NCI-H2029 (cell line): ENCODE measurements at regions not wholly inside any gene's neighbourhood (a gene's known extent, or its start where the extent isn't known, plus 50 kb on each side); places are given as distances from the start of the nearest gene placed in this dataset.

Experiments
- DNase-seq: peaks from one replicate; lab custom pipeline; 2025; lab: John Stamatoyannopoulos, UW

DNA sequence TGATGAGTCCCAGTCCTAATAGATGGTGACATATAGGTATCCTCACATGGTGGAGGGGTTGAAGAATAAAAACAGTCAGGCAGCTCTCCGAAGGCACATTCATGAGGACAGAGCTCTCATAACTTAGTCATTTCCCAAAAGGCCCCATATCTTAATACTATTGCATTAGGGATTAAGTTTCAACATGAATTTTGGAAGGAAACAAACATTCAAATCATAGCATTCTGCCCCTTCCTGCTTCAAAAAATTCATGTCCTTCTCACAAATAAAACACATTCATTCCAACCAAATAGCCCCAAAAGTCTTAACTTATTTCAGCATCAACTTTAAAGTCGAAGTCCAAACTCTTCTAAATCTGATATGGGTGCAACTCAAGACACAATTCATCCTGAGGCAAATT is 277.2 kb upstream of the NR4A3 start:
- DNase-seq, result no peak

DNA sequence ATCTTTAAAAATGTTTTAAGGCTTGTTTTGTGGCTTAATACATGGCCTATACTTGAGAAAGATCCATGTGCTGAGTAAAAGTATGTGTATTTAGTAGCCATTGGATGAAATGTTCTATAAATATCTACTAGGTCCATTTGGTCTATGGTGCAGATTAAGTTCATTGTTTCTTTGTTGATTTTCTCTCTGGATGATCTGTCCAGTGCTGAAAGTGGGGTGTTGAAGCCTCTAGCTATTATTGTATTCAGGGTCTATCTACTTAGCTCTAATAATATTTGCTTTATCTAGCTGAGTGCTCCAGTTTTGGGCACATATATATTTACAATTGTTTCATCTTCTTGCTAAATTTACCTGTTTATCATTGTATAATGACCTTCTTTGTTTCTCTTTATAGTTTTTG is 272.2 kb upstream of the NR4A3 start:
- DNase-seq, result no peak

DNA sequence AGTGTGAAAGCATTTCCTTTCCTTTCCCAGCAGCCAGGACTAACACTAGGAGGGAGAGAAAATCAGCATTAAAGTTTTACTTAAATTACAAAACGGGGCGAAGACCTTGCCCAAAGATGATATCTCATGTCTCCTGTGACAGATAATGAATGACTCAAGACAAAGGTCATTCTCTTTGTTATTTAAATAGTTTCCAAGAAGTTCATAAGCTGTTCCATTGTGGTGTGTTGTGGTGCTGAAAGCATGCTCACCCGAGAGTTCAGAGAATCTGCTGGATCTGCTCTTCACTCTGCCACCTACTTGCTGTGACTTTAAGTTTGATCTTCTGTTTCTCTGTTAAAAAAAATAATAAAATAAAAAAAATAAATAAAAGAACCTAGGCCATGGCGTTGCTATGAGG is 265.9 kb upstream of the NR4A3 start:
- no peak for DNase-seq

DNA sequence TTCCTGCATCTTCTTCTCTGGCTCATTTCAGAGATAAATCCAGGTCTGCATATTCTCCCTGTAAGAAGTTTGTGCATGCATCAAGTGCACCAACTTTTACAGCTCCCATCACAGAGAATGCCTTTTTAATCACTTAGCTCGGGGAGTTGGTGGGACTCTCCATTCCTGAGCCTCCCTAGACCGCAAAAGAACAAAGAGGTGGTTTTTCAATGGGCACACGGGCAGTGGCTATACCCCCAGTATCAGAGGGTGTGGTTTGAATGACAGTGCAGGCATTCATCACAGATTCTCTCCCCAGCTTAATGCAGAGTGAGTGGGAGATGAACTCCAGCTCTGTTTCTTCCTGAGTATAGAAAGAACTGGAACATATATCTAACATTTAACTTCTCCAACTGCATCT is 264.7 kb upstream of the NR4A3 start:
- no peak for DNase-seq

DNA sequence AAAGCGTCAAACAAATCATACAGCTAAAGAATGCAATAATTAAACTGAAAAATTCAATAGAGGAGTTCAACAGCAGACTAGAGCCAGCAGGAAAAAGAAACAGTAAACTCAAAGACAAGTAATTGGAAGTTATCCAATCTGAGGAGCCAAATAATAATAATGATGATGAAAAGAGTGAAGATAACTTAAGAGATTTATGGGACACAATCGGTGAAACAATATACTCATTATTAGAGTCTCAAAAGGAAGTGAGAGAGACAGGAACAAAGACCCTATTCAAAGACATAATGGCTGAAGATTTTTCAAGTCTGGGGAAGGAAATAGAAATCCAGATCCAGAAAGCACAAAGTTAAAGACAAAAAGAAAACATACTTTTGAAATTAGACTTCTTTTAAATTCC is 263.9 kb upstream of the NR4A3 start:
- no peak for DNase-seq

DNA sequence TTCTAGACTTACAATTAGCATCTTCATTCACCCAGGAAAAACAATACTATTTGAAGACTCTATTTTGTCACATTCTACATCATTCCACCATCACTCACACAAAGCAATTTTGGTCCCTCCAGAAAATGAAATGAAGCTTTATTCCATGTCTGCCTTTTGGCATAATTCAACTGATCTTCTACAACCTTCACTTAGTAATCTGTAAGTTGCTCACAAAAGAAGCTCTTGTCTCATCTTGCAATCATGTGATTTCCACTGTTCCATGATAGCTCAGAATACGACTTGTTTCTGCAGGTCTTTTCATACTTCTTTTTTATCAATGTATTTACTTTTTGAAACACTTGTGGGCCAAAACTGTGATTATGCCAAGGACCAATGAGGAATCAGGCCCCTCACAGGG is 261.9 kb upstream of the NR4A3 start:
- DNase-seq, result no peak

DNA sequence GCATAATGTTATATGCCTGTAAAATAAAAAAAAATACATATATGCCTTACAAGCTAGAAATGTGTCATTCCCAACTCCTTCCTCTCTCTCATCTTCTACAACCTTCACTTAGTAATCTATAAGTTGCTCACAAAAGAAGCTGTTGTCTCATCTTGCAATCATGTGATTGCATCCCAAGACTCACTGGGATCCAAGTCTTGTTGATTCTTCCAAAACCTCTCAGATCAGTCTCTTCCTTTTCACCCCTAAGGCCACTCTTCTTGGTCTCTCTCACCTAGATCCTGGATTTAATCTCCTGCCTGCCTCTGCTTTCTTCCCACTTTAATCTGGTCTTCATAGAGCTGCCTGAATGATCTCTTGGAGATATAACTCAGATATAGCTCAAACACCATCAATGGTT is 261.1 kb upstream of the NR4A3 start:
- DNase-seq, result no peak

DNA sequence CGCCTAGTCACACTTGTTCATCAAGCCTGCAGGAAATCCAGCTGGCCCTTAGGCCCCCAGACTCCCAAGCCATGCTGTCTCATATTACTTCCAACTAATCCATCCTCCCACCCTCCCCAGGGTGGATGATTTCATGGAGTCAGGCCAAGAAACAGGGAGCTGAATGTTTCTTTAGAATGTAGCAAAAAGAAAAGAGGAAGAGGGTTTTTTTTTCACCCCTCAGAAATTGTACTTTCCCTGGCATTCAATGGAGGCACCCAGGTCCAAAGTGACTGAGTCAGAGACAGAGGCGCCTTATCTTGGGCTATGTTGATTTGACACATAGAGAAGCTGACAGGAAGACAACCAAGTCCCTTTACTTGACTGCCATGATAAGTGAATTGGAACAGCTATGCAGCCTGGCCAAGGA is 260.2 kb upstream of the NR4A3 start:
- DNase-seq, result no peak

DNA sequence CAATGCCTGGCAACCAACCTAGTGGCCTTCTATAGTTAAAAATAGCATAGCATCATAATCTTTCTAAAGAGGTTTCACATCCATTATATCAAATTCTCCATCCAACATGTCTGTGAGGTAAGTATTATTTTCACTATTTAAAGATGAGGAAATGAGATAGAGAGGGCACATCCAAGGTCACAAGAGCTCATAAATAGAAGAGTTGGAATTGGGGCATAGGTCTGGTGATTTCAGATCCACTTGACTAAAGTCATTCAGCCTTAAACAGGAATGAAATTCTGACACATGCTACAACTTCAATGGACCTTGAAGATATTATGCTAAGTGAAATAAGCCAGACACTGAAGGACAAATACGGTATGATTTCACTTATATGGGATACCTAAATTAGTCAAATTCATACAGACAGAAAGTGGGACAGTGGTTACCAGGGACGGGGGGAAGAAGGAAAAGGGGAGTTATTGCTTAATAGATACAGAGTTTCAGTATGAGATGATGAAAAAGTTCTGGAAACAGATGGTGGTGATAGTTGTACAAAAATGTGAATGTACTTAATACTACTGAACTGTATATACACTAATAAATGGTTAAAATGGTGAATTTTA is 259.6 kb upstream of the NR4A3 start:
- DNase-seq, result no peak

DNA sequence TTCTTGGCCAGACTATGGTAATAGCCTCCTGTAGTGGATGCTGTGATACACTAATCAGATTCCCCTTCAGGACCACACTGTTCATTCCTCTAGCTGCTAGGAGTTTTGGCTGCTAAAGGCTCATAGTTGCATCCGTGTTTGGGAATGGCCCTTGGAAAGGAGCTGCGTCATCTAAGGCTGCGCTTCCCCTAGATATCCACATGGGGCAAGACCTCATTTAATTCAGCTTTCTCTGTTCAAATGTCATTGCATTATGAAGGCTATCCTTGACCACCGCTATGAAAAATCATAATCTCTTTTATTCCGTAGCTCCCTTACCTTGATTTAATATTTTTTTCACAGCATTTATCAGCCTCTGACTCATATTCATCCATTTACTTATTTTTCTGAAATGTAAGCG is 258.3 kb upstream of the NR4A3 start:
- DNase-seq, result no peak

DNA sequence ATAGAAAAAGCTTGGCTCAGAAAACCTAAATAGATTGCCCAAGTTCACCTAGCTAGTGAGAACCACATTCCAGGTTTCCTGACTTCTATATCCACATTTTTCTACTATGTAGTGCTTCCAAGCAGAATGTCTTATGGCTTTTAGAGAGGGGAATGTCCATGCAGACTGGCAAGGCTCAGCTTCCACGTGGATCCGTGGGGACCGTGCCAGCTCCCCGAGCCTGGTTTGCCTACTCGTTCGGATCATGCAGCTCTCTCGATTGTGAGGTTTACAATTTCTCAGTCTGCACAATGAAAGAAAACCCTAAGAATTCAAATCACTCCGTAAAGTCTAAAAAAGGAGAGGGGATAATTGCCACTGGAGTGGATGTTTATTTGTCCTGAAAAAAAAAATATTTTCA is 256.5 kb upstream of the NR4A3 start:
- DNase-seq, result no peak

DNA sequence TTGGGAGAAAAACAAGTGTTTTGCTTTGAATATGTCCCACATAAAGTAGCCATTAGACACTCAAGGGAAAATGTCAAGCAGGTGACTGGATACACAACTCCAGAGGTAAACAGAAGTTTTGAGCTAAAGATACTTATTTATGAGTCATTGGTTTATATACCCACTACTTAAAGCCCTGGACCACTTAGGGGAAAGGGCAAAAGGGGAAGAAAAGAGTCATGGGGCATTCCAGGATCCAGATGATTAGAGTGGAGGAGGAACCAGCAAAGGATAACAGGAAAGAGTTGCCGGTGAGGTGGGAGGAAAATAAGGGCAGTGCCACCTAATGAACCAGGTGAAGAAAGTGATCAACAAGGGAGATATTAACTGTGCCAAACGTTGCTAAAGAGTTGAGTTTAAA is 254.2 kb upstream of the NR4A3 start:
- DNase-seq, result no peak

DNA sequence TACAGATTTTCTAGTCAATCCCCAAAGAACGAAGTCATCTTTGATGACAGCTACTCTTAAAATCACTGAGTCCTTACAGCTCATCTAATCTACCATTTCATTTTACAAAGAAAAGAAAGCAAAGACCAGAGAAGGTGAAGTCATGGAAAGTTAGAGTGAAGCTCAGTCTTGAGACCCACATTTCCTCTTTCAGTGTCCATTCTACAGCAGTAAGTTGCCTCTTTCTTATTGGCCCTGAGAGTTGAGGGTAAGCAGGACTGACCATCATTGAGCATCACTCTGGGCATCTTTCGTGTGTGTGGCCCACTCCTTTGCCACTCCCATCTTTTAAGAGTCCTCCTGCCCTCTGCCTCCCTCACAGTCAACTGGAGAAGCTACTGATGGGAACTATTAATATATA is 251.8 kb upstream of the NR4A3 start:
- no peak for DNase-seq

DNA sequence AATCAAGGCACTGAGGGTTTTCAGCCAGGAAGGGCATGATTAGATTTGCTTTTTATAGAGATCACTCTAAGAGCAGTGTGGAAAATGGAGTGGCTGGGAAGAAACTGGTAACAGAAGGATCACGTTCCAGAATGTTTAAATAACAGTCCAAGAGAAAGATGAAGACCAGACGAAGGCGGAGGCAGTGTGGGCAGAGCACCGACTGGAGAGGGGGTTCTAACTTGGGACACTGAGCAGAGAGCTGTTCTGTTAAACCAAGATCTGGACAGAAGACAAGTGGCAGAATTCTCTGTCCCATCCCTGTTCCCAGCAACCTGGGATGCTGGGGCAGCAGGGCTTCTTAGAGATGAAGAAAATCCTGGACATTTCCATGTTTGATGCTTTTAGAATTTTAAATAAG is 249.1 kb upstream of the NR4A3 start:
- no peak for DNase-seq

DNA sequence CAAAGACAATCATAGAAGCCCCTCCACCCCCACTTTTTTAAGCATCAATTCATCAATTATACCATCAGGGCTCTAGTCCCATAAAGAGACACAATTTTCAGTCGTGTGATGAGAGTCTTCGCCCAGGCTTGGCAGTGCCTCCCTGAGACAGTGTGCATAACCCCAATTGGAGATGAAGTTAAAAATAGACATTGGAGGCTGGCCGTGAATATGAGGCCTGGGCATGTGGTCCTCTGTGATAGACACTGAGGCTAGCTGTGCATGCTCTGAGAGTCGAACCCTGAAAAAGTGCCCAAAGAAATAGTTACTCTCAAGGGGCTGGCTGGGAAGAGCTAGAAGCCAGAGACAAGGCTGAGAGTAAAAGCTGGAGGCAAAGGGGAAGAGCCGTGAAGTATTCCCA is 248.6 kb upstream of the NR4A3 start:
- no peak for DNase-seq

DNA sequence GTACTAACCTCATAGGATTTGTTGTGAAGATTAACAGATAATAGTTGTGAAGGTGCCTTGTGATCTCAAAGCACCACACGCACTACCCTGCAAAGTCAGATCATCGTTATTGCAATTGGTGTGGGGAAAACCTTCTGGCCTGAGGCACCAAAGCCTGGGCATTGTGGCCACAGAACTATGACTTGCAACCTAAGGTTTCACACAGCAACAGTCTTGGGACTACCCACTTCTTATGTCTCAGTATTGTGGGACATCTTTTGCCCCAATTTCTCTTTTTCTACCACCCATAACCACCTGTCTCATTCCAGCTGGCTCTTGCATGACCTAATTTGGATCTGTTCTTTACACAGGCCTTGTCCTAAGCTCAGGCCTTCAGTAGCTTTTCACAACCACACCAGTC is 247.8 kb upstream of the NR4A3 start:
- DNase-seq, result no peak

DNA sequence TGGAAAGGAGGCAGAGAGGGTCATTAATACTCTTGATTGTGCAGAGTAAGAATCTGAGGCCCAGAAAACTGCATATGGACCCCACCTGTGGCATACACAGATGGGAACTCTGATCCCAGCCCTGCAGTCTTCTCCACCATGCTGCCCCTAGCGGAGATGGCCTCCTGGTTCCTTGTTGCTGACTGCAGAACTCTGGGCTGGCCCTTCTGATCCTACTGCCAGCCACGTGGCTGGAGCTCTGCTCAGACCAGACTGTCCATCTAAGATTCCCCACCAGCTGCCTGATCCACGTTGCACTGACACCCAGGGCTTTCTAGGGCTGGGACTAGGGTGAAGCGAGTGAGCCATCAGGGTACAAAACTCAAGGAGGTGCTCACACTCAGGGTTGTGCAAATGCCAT is 245.7 kb upstream of the NR4A3 start:
- no peak for DNase-seq

DNA sequence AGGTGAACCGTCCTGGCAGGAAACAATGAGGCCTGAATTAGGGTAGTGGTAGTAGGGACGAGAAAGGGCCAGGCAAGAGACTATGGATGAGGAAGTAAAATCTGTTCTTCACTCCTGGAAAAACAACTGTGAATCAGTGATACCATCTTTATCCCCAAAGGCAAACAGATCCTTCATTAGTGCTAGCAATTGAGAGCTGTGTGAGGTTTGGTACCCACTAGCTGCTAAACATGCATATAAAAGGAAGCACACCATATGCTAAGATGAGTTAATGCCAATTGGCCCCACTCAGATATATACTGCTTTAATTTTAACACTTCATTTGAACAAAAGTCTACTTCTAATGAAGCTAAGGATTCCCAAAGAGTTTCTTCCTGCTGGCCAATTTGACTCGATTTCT is 244.8 kb upstream of the NR4A3 start:
- DNase-seq, result no peak

DNA sequence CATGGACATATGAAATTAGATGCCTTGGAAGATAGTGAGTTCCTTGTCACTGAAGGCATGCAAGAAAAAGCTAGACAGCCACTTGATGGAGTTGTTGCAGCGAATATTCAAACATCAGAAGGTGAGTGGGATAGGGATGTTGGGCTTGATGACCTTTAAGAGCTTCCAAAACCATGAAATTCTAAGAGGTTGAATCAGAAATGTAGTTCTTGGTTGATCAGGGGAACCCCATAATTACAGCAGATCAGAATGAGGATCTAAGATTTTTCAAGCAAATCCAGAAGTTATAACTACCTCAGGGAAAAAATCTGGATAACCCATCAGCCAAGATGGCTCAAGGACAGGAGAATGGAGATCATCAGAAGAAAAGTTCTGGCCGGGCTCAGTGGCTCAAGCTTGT is 244.3 kb upstream of the NR4A3 start:
- no peak for DNase-seq

DNA sequence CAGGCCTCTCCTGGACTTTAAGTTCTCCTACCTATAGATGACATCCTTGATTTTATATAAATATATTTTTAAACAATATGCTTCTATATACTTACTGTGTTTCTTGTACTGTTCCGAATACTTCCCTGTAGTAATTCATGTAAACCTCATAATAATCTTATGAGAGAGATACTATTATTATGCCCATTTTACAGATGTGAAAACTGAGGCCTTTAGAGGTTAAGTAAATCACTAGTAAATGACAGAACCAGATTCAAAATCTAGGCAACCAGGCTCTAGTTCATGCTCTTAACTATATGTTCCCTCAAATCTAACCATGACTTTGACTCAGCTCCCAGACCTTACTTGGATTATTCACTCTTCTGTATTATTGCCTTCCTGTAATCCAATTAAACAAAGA is 243.0 kb upstream of the NR4A3 start:
- DNase-seq, result no peak

DNA sequence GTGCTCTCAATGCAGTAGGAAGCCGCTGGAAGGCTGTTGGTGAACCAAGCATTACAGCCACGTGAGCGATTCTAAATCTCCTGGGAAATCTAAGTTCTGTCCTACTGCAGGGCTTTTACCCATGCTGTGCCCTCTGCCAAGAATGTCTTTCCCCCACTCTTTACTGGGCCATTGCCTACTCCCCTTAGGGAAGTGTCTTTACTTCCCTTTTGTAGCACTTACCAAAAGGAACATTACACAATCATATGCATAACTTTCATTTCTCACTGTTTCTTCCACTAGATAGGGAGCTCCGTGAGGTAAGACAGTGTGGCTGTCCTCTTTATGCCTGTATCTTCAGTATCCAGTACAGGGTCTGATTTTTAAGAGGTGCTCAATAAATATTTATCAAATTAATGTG is 241.7 kb upstream of the NR4A3 start:
- DNase-seq, result no peak

DNA sequence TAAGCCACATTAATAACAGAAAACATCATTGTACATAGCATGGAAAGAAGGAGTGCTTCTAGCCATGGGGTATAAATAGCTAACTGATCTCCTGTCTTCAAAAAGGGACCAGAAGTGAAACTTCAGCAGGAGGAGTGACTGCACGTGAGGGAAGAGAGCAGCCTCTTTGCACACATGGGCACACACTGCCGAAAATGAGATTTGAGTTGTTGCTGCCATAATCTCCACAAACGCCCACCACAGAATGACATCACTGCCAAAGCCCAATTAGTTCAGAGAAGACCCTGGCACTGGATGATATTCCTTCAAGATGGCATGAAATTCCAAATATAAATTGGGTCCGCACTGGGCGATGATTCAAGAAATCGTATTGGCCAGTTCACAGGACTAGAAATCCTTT is 238.9 kb upstream of the NR4A3 start:
- no peak for DNase-seq

DNA sequence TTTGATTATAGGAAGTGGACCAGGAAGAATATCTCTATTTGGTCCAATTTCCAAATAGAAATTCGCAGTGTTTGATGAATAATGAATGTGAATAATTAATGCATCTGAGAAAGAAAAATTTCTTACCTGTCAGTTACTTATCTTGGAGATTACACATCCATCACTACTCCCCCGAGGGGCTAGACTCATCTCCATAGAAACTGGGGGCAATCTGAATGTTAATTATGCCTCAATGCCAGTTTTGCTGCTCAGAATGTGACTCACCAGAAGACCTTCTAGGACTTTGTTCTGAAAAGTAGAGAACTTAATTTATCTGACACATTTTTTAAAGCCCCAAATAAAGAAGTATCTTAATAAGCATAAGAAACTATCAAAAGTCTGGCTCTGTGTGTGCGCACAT is 233.4 kb upstream of the NR4A3 start:
- no peak for DNase-seq

DNA sequence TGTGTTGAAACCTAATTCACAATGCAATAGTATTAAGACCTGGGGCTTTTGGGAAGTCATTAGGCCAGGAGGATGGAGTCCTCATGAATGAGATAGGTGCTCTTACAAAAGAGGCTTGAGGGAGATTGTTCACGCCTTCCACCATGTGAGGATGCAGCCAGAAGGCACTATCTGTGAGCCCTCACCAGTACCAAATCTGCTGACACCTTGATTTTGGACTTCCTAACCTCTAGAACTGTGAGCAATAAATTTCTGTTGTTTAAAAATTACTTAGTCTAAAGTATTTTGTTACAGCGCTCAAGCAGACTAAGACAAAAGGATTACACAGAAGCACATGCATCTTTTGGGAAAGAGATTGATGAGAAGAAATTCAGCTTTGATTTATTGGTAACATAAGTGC is 232.9 kb upstream of the NR4A3 start:
- DNase-seq, result no peak

DNA sequence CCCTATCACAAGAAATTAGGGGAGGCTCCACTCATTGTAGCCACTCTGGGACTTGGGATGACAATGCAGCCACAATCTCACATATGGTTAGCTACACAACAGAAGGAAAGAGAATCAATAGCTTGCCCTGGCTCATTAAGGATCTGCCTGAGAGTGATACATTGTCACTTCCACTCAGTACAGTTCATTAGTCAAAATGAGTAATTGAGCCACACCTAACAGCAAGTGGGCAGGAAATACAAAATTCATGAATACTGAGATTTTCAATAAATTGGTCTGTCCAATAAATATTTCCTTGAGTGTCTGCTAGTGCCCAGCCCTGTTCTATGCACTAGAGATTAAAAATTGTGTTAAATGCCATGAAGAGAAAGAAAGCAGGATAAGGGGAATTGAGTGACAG is 231.3 kb upstream of the NR4A3 start:
- no peak for DNase-seq
